CD14-positive monocyte (primary cell): ENCODE measurements at regions not wholly inside any gene's neighbourhood (a gene's known extent, or its start where the extent isn't known, plus 50 kb on each side); places are given as distances from the start of the nearest gene placed in this dataset.

Source experiments
- DNase-seq, 3 donors: peaks; one replicate each; pipeline ENCODE4 v3.0.0-alpha.2; 2011 to 2022
- H2AFZ ChIP-seq: 2 replicates; pipeline ENCODE4 v1.6.0; 2012; ENCODE audit warnings: mild to moderate bottlenecking, low read depth, low read length, inconsistent platforms; ENCODE audit not compliant: insufficient read depth, poor library complexity, severe bottlenecking
- H3K27ac ChIP-seq, 2 donors: 1 replicate in 1 of 2; 2 replicates in 1 of 2; pipeline ENCODE4 v1.5.1; 2012 to 2013; ENCODE audit warnings: low read length in 2 of 2, control low read depth in 1 of 2, inconsistent platforms in 1 of 2, low read depth in 1 of 2, mild to moderate bottlenecking in 1 of 2
- H3K27me3 ChIP-seq, 2 donors: one replicate each; pipeline versions ENCODE4 v1.6.0 to v1.6.1; 2011 to 2013; ENCODE audit warnings: low read length in 2 of 2; ENCODE audit not compliant: control insufficient read depth in 2 of 2, insufficient read depth in 2 of 2
- H3K36me3 ChIP-seq, 2 donors: replicated peaks in 1 of 2; 1 replicate in 1 of 2; 2 replicates in 1 of 2; pipeline versions ENCODE4 v1.5.1 to v1.6.1; 2012 to 2013; ENCODE audit warnings: low read length in 2 of 2, control low read depth in 1 of 2, inconsistent platforms in 1 of 2, mild to moderate bottlenecking in 1 of 2; ENCODE audit not compliant: insufficient read depth in 2 of 2, control insufficient read depth in 1 of 2
- H3K4me1 ChIP-seq, 2 donors: 1 replicate in 1 of 2; 2 replicates in 1 of 2; pipeline versions ENCODE4 v1.5.1 to v1.6.1; 2012 to 2013; ENCODE audit warnings: low read length in 2 of 2, control low read depth in 1 of 2, inconsistent platforms in 1 of 2, mild to moderate bottlenecking in 1 of 2, moderate library complexity in 1 of 2; ENCODE audit not compliant: insufficient read depth in 2 of 2, control insufficient read depth in 1 of 2
- H3K4me2 ChIP-seq: replicated peaks from 2 replicates; pipeline ENCODE3; 2012; ENCODE audit warnings: low read length, moderate library complexity, mild to moderate bottlenecking; ENCODE audit not compliant: poor library complexity, severe bottlenecking; ENCODE audit errors: extremely low read depth
- H3K4me3 ChIP-seq, 3 experiments: fragments of 200-600 bp in 1 of 3; sonication (generic) in 1 of 3; replicated peaks in 1 of 3; 1 replicate in 2 of 3; 2 replicates in 1 of 3; pipeline ENCODE4 v1.5.1; 2011 to 2013; ENCODE audit warnings: low read length in 3 of 3, mild to moderate bottlenecking in 3 of 3, control low read depth in 2 of 3, low read depth in 2 of 3, inconsistent platforms in 1 of 3, moderate library complexity in 1 of 3
- H3K79me2 ChIP-seq: 2 replicates; pipeline ENCODE4 v1.6.0; 2012; ENCODE audit warnings: mild to moderate bottlenecking, control low read depth, inconsistent platforms, low read length, moderate library complexity; ENCODE audit not compliant: insufficient read depth
- H3K9ac ChIP-seq: 2 replicates; pipeline ENCODE4 v1.6.0; 2017; ENCODE audit warnings: low read length, mild to moderate bottlenecking; ENCODE audit not compliant: insufficient read depth, poor library complexity, severe bottlenecking
- H3K9me3 ChIP-seq, 2 donors: replicated peaks in 1 of 2; 1 replicate in 1 of 2; 2 replicates in 1 of 2; pipeline versions ENCODE4 v1.5.1 to v1.6.1; 2012 to 2013; ENCODE audit warnings: low read length in 2 of 2, control low read depth in 1 of 2; ENCODE audit not compliant: control insufficient read depth in 1 of 2, insufficient read depth in 1 of 2
- H4K20me1 ChIP-seq: 2 replicates; pipeline ENCODE4 v1.6.0; 2012; ENCODE audit warnings: mild to moderate bottlenecking, low read length, control low read depth, moderate library complexity; ENCODE audit not compliant: insufficient read depth
- H3K27ac Mint-ChIP-seq, 7 donors: one replicate each; pipeline ENCODE4 v1.8.0; 2020; ENCODE audit warnings: mild to moderate bottlenecking in 7 of 7, mixed read lengths in 7 of 7, moderate library complexity in 6 of 7, inconsistent platforms in 2 of 7
- H3K27me3 Mint-ChIP-seq, 3 donors: one replicate each; pipeline ENCODE4 v1.8.0; 2021 to 2022; ENCODE audit warnings: low read depth in 3 of 3, mild to moderate bottlenecking in 3 of 3, mixed read lengths in 3 of 3, moderate library complexity in 3 of 3, inconsistent platforms in 1 of 3
- H3K36me3 Mint-ChIP-seq, 2 donors: one replicate each; pipeline ENCODE4 v1.8.0; 2020; ENCODE audit warnings: mixed read lengths in 2 of 2, inconsistent platforms in 1 of 2, mild to moderate bottlenecking in 1 of 2
- H3K4me1 Mint-ChIP-seq: one replicate; pipeline ENCODE4 v1.8.0; 2020; ENCODE audit warnings: mild to moderate bottlenecking, mixed read lengths
- H3K4me3 Mint-ChIP-seq, 2 donors: one replicate each; pipeline ENCODE4 v1.8.0; 2020; ENCODE audit warnings: mild to moderate bottlenecking in 2 of 2, mixed read lengths in 2 of 2, moderate library complexity in 1 of 2
- H3K9me3 Mint-ChIP-seq, 7 donors: one replicate each; pipeline ENCODE4 v1.8.0; 2020 to 2022; ENCODE audit warnings: mixed read lengths in 7 of 7, mild to moderate bottlenecking in 6 of 7, moderate library complexity in 6 of 7, inconsistent platforms in 2 of 7
- CTCF ChIP-seq: fragments of 200-600 bp; IDR thresholded peaks from one replicate; pipeline ENCODE4 v1.8.0; 2022; ENCODE audit warnings: antibody characterized with exemption, mild to moderate bottlenecking
- WGBS: methylation state at CpG from one replicate; pipeline ENCODE4 v1.1.5; 2013; ENCODE audit warnings: missing lambda C conversion rate; ENCODE audit not compliant: insufficient coverage; 5-methylcytosine and 5-hydroxymethylcytosine counted together
- intact Hi-C, 2 donors: fragments of 100-400 bp; cut with micrococcal nuclease; formaldehyde crosslinking; loops; one replicate each; pipeline versions ENCODE4 v1.15.0 to v1.15.1; 2023

GRCh38 chr4:110368409-110368808 is 107.5 kb upstream of the ENPEP start:
- intact Hi-C loops: no loop called here
- Mint-ChIP-seq H3K27ac (no peak overlapping the region), H3K9me3 (peaks cover 0 to 10% (median 2%) of the 10 kb centered on the region in 7 donors), H3K4me3 (no peak overlapping the region), H3K27me3 (peaks cover 0 to 3% (median 0%) of the 10 kb centered on the region in 3 donors), H3K4me1 (peaks cover 11% of the 10 kb centered on the region), H3K36me3 (no peaks in the 10 kb centered on the region)
- no peak for DNase-seq
- no CpG with 5 or more reads among the region's 3 CpGs for whole genome bisulfite sequencing
- Histone ChIP-seq H4K20me1 (no peaks in the 10 kb centered on the region), H3K4me1 (peaks cover 0 to 8% of the 10 kb centered on the region in 2 donors), H3K4me2 (no peak overlapping the region), H3K9ac (no peak overlapping the region), H3K36me3 (no peaks in the 10 kb centered on the region), H2AFZ (no peak overlapping the region), H3K4me3 (no peak overlapping the region), H3K79me2 (no peaks in the 10 kb centered on the region), H3K27me3 (no peaks in the 10 kb centered on the region), H3K9me3 (no peaks in the 10 kb centered on the region), H3K27ac (no peak overlapping the region)
- no peak for TF ChIP-seq CTCF

DNA sequence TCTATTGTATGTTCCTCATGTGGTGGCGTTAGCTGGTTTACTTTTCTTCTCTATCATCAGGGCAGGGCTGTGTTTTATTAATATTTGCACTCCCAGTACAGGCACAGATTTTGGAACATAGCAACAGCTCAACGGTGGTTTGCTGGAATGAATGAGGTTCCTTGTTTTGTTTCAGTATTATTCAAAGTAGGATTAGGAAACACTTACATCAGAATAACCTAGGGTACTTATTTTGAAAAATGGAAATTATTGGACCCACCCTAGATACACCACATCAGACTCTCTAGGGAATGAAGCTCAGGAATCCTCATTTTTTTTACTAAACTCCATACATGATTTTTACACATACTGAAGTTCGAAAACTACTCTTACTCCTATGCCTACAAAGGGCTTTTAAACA is 108.8 kb upstream of the ENPEP start:
- no peak overlapping the region for H3K4me3 Mint-ChIP-seq
- H3K4me1 ChIP-seq: peaks cover 0 to 3% of the 10 kb centered on the region in 2 donors

More for the DNA sequence above, 108.8 kb upstream of the ENPEP start:
- Histone ChIP-seq H3K27ac (no peak overlapping the region), H2AFZ (no peak overlapping the region), H3K9ac (no peak overlapping the region), H3K27me3 (no peaks in the 10 kb centered on the region), H3K79me2 (no peaks in the 10 kb centered on the region), H3K4me3 (no peak overlapping the region), H3K4me2 (no peak overlapping the region), H3K36me3 (no peaks in the 10 kb centered on the region), H4K20me1 (no peaks in the 10 kb centered on the region), H3K9me3 (no peaks in the 10 kb centered on the region)
- no peaks in the 10 kb centered on the region for H3K36me3 Mint-ChIP-seq
- H3K27me3 Mint-ChIP-seq: peaks cover 0 to 3% (median 0%) of the 10 kb centered on the region in 3 donors
- peaks cover under 1% of the 10 kb centered on the region for H3K4me1 Mint-ChIP-seq
- no peak for DNase-seq
- H3K27ac Mint-ChIP-seq: no peak overlapping the region
- no peak for TF ChIP-seq CTCF
- H3K9me3 Mint-ChIP-seq: peaks cover 0 to 7% (median 0%) of the 10 kb centered on the region in 7 donors
- intact Hi-C loops: no loop called here
- WGBS: no CpG with 5 or more reads among the region's 3 CpGs
